ENCODE measurements at regions not wholly inside any gene's neighbourhood (a gene's known extent, or its start where the extent isn't known, plus 50 kb on each side); places are given as distances from the start of the nearest gene placed in this dataset.
"Not testable (repeated sequence)": the region's sequence is repeated elsewhere in the genome, so short reads cannot be mapped to it uniquely, and the experiment has no call there.

GRCh38 chr6:119962505-119962904 lies 612.9 kb upstream of the MAN1A1 start:
- Histone ChIP-seq H3K9me3 (ENCODE audit: insufficient read depth, low read depth, low read length) (no peaks in the 10 kb centered on the region), H3K4me3 (ENCODE audit: low read length) (no peak overlapping the region), H3K4me1 (ENCODE audit: insufficient read depth, low read length) (peaks cover 9% of the 10 kb centered on the region; the same call in 1 of the 2 replicates), H3K27ac (ENCODE audit: low read depth, low read length) (no peak overlapping the region), H3K27me3 (ENCODE audit: insufficient read depth, low read length) (no peaks in the 10 kb centered on the region), H3K36me3 (ENCODE audit: insufficient read depth, low read length) (no peaks in the 10 kb centered on the region), H3K9ac (ENCODE audit: low read depth, low read length) (no peak overlapping the region)
- 100% methylated on average over 2 of the region's 2 CpGs for WGBS

- no peak overlapping the region for H3K9ac ChIP-seq (ENCODE audit: low read depth, low read length)
- no peak overlapping the region for H3K4me3 ChIP-seq (ENCODE audit: low read length)
- no peaks in the 10 kb centered on the region for H3K36me3 ChIP-seq (ENCODE audit: insufficient read depth, low read length)
- no peaks in the 10 kb centered on the region for H3K9me3 ChIP-seq (ENCODE audit: insufficient read depth, low read depth, low read length)
- H3K4me1 ChIP-seq (ENCODE audit: insufficient read depth, low read length) = peaks cover 13% of the 10 kb centered on the region; the same call in 1 of the 2 replicates
- 100% methylated on average over 1 of the region's 2 CpGs for WGBS
- no peaks in the 10 kb centered on the region for H3K27me3 ChIP-seq (ENCODE audit: insufficient read depth, low read length)
- H3K27ac ChIP-seq (ENCODE audit: low read depth, low read length) = no peak overlapping the region
These were observed 611.9 kb upstream of the MAN1A1 start for GRCh38 chr6:119961450-119961849.

GRCh38 chr6:119960456-119960855 lies 610.9 kb upstream of the MAN1A1 start:
- no peaks in the 10 kb centered on the region for H3K9me3 ChIP-seq (ENCODE audit: insufficient read depth, low read depth, low read length)
- WGBS = 96% methylated on average over 3 of the region's 5 CpGs

GRCh38 chr6:119960036-119960435 lies 610.5 kb upstream of the MAN1A1 start:
- H3K27ac ChIP-seq (ENCODE audit: low read depth, low read length) = no peak overlapping the region
- no peaks in the 10 kb centered on the region for H3K36me3 ChIP-seq (ENCODE audit: insufficient read depth, low read length)
- no peaks in the 10 kb centered on the region for H3K27me3 ChIP-seq (ENCODE audit: insufficient read depth, low read length)
- H3K4me3 ChIP-seq (ENCODE audit: low read length) = no peak overlapping the region
- H3K9ac ChIP-seq (ENCODE audit: low read depth, low read length) = no peak overlapping the region
- no peaks in the 10 kb centered on the region for H3K9me3 ChIP-seq (ENCODE audit: insufficient read depth, low read depth, low read length)
- 63% methylated on average over 3 of the region's 3 CpGs for WGBS
- peaks cover 13% of the 10 kb centered on the region; the same call in 1 of the 2 replicates for H3K4me1 ChIP-seq (ENCODE audit: insufficient read depth, low read length)

More at GRCh38 chr6:119960456-119960855, 610.9 kb upstream of the MAN1A1 start:
- no peaks in the 10 kb centered on the region for H3K27me3 ChIP-seq (ENCODE audit: insufficient read depth, low read length)
- no peak overlapping the region for H3K4me3 ChIP-seq (ENCODE audit: low read length)
- H3K9ac ChIP-seq (ENCODE audit: low read depth, low read length) = no peak overlapping the region
- H3K4me1 ChIP-seq (ENCODE audit: insufficient read depth, low read length) = peaks cover 13% of the 10 kb centered on the region; the same call in 1 of the 2 replicates
- no peaks in the 10 kb centered on the region for H3K36me3 ChIP-seq (ENCODE audit: insufficient read depth, low read length)
- H3K27ac ChIP-seq (ENCODE audit: low read depth, low read length) = no peak overlapping the region

GRCh38 chr6:119957195-119957594 lies 607.6 kb upstream of the MAN1A1 start:
- H3K4me3 ChIP-seq (ENCODE audit: low read length) = no peak overlapping the region
- no peak overlapping the region for H3K27ac ChIP-seq (ENCODE audit: low read depth, low read length)
- H3K27me3 ChIP-seq (ENCODE audit: insufficient read depth, low read length) = no peaks in the 10 kb centered on the region
- 85% methylated on average over 3 of the region's 3 CpGs for WGBS
- no peaks in the 10 kb centered on the region for H3K36me3 ChIP-seq (ENCODE audit: insufficient read depth, low read length)
- H3K4me1 ChIP-seq (ENCODE audit: insufficient read depth, low read length) = peaks cover 13% of the 10 kb centered on the region; the same call in 1 of the 2 replicates
- H3K9ac ChIP-seq (ENCODE audit: low read depth, low read length) = no peak overlapping the region
- H3K9me3 ChIP-seq (ENCODE audit: insufficient read depth, low read depth, low read length) = no peaks in the 10 kb centered on the region

- Histone ChIP-seq H3K27ac (ENCODE audit: low read depth, low read length) (no peak overlapping the region), H3K27me3 (ENCODE audit: insufficient read depth, low read length) (no peaks in the 10 kb centered on the region), H3K9ac (ENCODE audit: low read depth, low read length) (no peak overlapping the region), H3K4me1 (ENCODE audit: insufficient read depth, low read length) (peaks cover 6% of the 10 kb centered on the region; the same call in 1 of the 2 replicates), H3K36me3 (ENCODE audit: insufficient read depth, low read length) (no peaks in the 10 kb centered on the region), H3K4me3 (ENCODE audit: low read length) (no peak overlapping the region), H3K9me3 (ENCODE audit: insufficient read depth, low read depth, low read length) (no peaks in the 10 kb centered on the region)
- 100% methylated on average over 2 of the region's 3 CpGs for WGBS
These were observed 603.1 kb upstream of the MAN1A1 start for GRCh38 chr6:119952696-119953095.

GRCh38 chr6:119950681-119951080 lies 601.1 kb upstream of the MAN1A1 start:
- Histone ChIP-seq H3K4me1 (ENCODE audit: insufficient read depth, low read length) (no peaks in the 10 kb centered on the region), H3K27ac (ENCODE audit: low read depth, low read length) (no peak overlapping the region), H3K4me3 (ENCODE audit: low read length) (no peak overlapping the region), H3K36me3 (ENCODE audit: insufficient read depth, low read length) (no peaks in the 10 kb centered on the region), H3K27me3 (ENCODE audit: insufficient read depth, low read length) (no peaks in the 10 kb centered on the region), H3K9me3 (ENCODE audit: insufficient read depth, low read depth, low read length) (no peaks in the 10 kb centered on the region), H3K9ac (ENCODE audit: low read depth, low read length) (no peak overlapping the region)

GRCh38 chr6:119942078-119942752 lies 592.7 kb upstream of the MAN1A1 start:
- WGBS = 95% methylated on average over 3 of the region's 3 CpGs
- no peaks in the 10 kb centered on the region for H3K9me3 ChIP-seq (ENCODE audit: insufficient read depth, low read depth, low read length)

GRCh38 chr6:119938752-119939151 lies 589.2 kb upstream of the MAN1A1 start:
- no peaks in the 10 kb centered on the region for H3K27me3 ChIP-seq (ENCODE audit: insufficient read depth, low read length)
- H3K9ac ChIP-seq (ENCODE audit: low read depth, low read length) = no peak overlapping the region
- H3K4me3 ChIP-seq (ENCODE audit: low read length) = no peak overlapping the region
- no peaks in the 10 kb centered on the region for H3K36me3 ChIP-seq (ENCODE audit: insufficient read depth, low read length)
- WGBS = 69% methylated on average over 1 of the region's 1 CpG
- no peaks in the 10 kb centered on the region for H3K4me1 ChIP-seq (ENCODE audit: insufficient read depth, low read length)
- no peaks in the 10 kb centered on the region for H3K9me3 ChIP-seq (ENCODE audit: insufficient read depth, low read depth, low read length)
- no peak overlapping the region for H3K27ac ChIP-seq (ENCODE audit: low read depth, low read length)

More at GRCh38 chr6:119942078-119942752, 592.7 kb upstream of the MAN1A1 start:
- no peaks in the 10 kb centered on the region for H3K27me3 ChIP-seq (ENCODE audit: insufficient read depth, low read length)
- no peaks in the 10 kb centered on the region for H3K36me3 ChIP-seq (ENCODE audit: insufficient read depth, low read length)
- H3K4me1 ChIP-seq (ENCODE audit: insufficient read depth, low read length) = no peaks in the 10 kb centered on the region
- H3K4me3 ChIP-seq (ENCODE audit: low read length) = no peak overlapping the region
- no peak overlapping the region for H3K9ac ChIP-seq (ENCODE audit: low read depth, low read length)
- no peak overlapping the region for H3K27ac ChIP-seq (ENCODE audit: low read depth, low read length)

- Histone ChIP-seq H3K4me3 (ENCODE audit: low read length) (no peak overlapping the region), H3K27me3 (ENCODE audit: insufficient read depth, low read length) (no peaks in the 10 kb centered on the region), H3K4me1 (ENCODE audit: insufficient read depth, low read length) (no peaks in the 10 kb centered on the region), H3K27ac (ENCODE audit: low read depth, low read length) (no peak overlapping the region), H3K9ac (ENCODE audit: low read depth, low read length) (no peak overlapping the region), H3K36me3 (ENCODE audit: insufficient read depth, low read length) (no peaks in the 10 kb centered on the region), H3K9me3 (ENCODE audit: insufficient read depth, low read depth, low read length) (no peaks in the 10 kb centered on the region)
- WGBS = 100% methylated on average over 1 of the region's 1 CpG
These were observed 585.3 kb upstream of the MAN1A1 start for GRCh38 chr6:119934816-119935215.

GRCh38 chr6:119929121-119929520 lies 579.6 kb upstream of the MAN1A1 start:
- no CpG with 5 or more reads among the region's 2 CpGs for WGBS

GRCh38 chr6:119924888-119925287 lies 575.3 kb upstream of the MAN1A1 start:
- H3K9ac ChIP-seq (ENCODE audit: low read depth, low read length); H3K27me3 ChIP-seq (ENCODE audit: insufficient read depth, low read length); H3K27ac ChIP-seq (ENCODE audit: low read depth, low read length); H3K4me3 ChIP-seq (ENCODE audit: low read length); H3K36me3 ChIP-seq (ENCODE audit: insufficient read depth, low read length); H3K4me1 ChIP-seq (ENCODE audit: insufficient read depth, low read length): not testable (repeated sequence)
- 100% methylated on average over 2 of the region's 3 CpGs for WGBS
- H3K9me3 ChIP-seq (ENCODE audit: insufficient read depth, low read depth, low read length) = peaks cover 41% of the 10 kb centered on the region

More at GRCh38 chr6:119929121-119929520, 579.6 kb upstream of the MAN1A1 start:
- no peaks in the 10 kb centered on the region for H3K36me3 ChIP-seq (ENCODE audit: insufficient read depth, low read length)
- no peak overlapping the region for H3K9ac ChIP-seq (ENCODE audit: low read depth, low read length)
- no peak overlapping the region for H3K4me3 ChIP-seq (ENCODE audit: low read length)
- no peak overlapping the region for H3K27ac ChIP-seq (ENCODE audit: low read depth, low read length)
- no peaks in the 10 kb centered on the region for H3K4me1 ChIP-seq (ENCODE audit: insufficient read depth, low read length)
- peaks cover 8% of the 10 kb centered on the region for H3K9me3 ChIP-seq (ENCODE audit: insufficient read depth, low read depth, low read length)
- no peaks in the 10 kb centered on the region for H3K27me3 ChIP-seq (ENCODE audit: insufficient read depth, low read length)
